Breast epithelium (tissue), 3 donors: ENCODE measurements at regions not wholly inside any gene's neighbourhood (a gene's known extent, or its start where the extent isn't known, plus 50 kb on each side); places are given as distances from the start of the nearest gene placed in this dataset.

ENCODE experiments used
- POLR2A ChIP-seq: fragments of 450-650 bp; IDR thresholded peaks from one replicate; pipeline ENCODE4 v1.6.1; 2016; ENCODE audit warnings: antibody characterized with exemption, mild to moderate bottlenecking, moderate library complexity
- TF ChIP-seq, protein P1 (sequence below), 3 donors: fragments of 450-650 bp; IDR thresholded peaks; one replicate each; pipeline ENCODE4 v1.5.1; 2016 to 2017; ENCODE audit warnings: antibody characterized with exemption in 3 of 3, mild to moderate bottlenecking in 3 of 3, moderate library complexity in 3 of 3

DNA sequence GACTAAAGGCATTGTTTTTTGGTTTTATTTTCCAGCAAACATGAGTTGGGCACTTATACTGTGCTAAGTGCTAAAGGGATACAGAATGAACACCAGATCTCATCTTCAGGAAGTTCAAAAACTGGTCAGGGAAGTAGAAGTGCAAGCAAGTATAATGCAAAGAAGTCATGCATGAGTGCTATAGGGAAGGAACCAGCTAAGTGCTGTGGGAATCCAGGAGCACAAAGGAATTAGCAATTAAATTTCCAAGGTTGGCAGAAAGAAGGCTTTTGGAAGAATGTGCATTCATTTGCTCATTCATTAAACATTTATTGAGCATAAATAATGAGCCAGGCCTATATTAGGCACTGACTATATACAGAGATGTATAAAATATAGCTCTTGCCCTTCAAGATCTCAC lies 143.7 kb upstream of the ARHGAP42 start:
- TF ChIP-seq, protein P1, sequence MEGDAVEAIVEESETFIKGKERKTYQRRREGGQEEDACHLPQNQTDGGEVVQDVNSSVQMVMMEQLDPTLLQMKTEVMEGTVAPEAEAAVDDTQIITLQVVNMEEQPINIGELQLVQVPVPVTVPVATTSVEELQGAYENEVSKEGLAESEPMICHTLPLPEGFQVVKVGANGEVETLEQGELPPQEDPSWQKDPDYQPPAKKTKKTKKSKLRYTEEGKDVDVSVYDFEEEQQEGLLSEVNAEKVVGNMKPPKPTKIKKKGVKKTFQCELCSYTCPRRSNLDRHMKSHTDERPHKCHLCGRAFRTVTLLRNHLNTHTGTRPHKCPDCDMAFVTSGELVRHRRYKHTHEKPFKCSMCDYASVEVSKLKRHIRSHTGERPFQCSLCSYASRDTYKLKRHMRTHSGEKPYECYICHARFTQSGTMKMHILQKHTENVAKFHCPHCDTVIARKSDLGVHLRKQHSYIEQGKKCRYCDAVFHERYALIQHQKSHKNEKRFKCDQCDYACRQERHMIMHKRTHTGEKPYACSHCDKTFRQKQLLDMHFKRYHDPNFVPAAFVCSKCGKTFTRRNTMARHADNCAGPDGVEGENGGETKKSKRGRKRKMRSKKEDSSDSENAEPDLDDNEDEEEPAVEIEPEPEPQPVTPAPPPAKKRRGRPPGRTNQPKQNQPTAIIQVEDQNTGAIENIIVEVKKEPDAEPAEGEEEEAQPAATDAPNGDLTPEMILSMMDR (IDR thresholded peaks at IDR 0.05), result no peak
- TF ChIP-seq POLR2A, result no peak
